AG04449 (cell line): ENCODE measurements at regions not wholly inside any gene's neighbourhood (a gene's known extent, or its start where the extent isn't known, plus 50 kb on each side); places are given as distances from the start of the nearest gene placed in this dataset.

Source experiments
- CTCF ChIA-PET: fragments of 350-600 bp; formaldehyde crosslinking; extraction: SDS; loops from one replicate; lab custom pipeline; 2021; ENCODE audit warnings: antibody characterized with exemption; lab: Yijun Ruan, JAX
- POLR2A ChIA-PET: fragments of 400-600, 350-600 bp; formaldehyde crosslinking; extraction: SDS; loops from one replicate; lab custom pipeline; 2020; ENCODE audit warnings: antibody characterized with exemption, inconsistent platforms; lab: Yijun Ruan, JAX
- DNase-seq: peaks from one replicate; pipeline ENCODE4 v3.0.0-alpha.2; 2010; ENCODE audit warnings: low read depth, low spot score
- H3K4me3 ChIP-seq: 2 replicates; pipeline ENCODE4 v1.5.1; 2011; ENCODE audit warnings: low read depth, mild to moderate bottlenecking, control low read depth, low read length
- TF ChIP-seq, protein P1 (sequence below): IDR thresholded peaks from one replicate; pipeline ENCODE4 v1.5.1; 2011; ENCODE audit warnings: mild to moderate bottlenecking, moderate library complexity, low read length, control low read depth, inconsistent platforms; ENCODE audit not compliant: insufficient read depth; ENCODE audit errors: missing control alignments

DNA sequence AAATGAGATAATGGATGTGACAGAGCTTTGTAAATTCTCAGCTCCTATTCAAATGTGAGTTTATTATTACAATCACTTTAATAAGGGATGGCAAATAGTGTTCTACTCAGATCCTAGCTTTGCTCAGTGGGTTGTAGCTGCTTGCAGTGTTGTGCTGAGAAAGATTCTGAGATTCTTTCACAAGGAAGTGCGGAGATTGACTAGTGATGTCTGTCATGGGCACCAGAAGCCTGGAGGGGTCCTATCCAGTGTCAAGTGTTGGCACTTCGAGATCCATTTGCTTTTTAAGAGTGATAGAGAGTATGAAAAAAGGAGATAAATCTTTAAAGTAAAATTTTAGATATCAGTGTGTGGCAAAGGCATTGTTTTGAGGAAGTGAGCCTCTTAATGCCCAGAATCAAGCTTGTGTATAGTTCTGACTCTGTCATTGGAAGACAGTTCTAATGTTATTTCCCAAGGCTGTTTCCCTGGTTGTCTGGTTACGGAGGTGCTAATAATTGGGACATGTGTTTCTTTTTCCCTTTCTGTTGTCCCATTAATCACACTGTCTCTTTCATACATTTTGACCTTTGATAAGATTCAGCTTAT is 181.7 kb upstream of the SPRED2 start:
- no peak for DNase-seq
- ChIA-PET CTCF (no interaction called here), POLR2A (no interaction called here)
- H3K4me3 ChIP-seq: no peak overlapping the region
- TF ChIP-seq, protein P1, sequence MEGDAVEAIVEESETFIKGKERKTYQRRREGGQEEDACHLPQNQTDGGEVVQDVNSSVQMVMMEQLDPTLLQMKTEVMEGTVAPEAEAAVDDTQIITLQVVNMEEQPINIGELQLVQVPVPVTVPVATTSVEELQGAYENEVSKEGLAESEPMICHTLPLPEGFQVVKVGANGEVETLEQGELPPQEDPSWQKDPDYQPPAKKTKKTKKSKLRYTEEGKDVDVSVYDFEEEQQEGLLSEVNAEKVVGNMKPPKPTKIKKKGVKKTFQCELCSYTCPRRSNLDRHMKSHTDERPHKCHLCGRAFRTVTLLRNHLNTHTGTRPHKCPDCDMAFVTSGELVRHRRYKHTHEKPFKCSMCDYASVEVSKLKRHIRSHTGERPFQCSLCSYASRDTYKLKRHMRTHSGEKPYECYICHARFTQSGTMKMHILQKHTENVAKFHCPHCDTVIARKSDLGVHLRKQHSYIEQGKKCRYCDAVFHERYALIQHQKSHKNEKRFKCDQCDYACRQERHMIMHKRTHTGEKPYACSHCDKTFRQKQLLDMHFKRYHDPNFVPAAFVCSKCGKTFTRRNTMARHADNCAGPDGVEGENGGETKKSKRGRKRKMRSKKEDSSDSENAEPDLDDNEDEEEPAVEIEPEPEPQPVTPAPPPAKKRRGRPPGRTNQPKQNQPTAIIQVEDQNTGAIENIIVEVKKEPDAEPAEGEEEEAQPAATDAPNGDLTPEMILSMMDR: no peak

DNA sequence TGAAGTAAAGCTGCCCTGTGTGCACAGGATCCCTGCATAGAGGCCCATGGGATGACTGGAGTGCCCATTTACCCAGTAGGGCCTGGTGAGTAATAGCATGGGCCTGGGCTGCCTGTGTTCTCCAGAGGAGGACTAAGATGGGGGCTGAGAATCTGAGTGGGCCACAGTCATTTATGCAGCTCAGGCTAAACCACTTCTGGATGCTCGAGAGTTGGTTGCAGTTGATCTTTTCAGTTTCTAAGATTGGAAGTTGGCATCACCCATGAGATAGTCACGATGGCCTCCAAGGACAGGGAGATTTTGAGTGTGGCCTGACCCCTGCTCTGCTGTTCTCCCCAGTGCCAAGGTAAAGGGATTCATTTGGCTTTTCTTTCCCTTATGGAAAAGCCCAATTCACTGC is 179.1 kb upstream of the SPRED2 start:
- TF ChIP-seq, protein P1: no peak
- no peak for DNase-seq
- ChIA-PET POLR2A (no interaction called here), CTCF (interaction anchor here (0.5 to 1.2 kb wide), 2 partner anchors 9 to 19 kb away, joined by 3 read pairs; no protein-coding TSS in a partner anchor)
- no peak overlapping the region for H3K4me3 ChIP-seq

DNA sequence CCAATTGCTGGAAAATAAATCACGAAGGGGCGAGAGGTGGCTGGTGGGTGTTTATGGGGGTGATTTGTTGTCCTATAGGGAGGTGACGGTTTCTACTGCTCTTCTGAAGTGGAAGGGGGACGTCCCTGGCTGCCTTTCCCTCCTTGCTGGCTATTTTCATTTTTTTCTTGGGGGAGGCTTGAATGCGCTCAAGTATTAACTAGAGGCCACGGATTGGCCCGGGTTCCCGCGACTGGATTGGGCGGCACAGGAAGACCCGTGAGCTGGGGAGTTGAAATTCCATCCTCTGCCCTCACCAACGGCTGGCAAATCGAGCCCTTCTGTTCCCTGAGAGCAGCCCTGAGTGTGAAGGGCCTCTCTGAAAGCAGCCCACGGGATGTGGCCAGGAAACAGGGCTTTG is 176.5 kb upstream of the SPRED2 start:
- TF ChIP-seq, protein P1: no peak
- CTCF ChIA-PET: no interaction called here
- no peak for DNase-seq
- H3K4me3 ChIP-seq: no peak overlapping the region
- POLR2A ChIA-PET: no interaction called here

DNA sequence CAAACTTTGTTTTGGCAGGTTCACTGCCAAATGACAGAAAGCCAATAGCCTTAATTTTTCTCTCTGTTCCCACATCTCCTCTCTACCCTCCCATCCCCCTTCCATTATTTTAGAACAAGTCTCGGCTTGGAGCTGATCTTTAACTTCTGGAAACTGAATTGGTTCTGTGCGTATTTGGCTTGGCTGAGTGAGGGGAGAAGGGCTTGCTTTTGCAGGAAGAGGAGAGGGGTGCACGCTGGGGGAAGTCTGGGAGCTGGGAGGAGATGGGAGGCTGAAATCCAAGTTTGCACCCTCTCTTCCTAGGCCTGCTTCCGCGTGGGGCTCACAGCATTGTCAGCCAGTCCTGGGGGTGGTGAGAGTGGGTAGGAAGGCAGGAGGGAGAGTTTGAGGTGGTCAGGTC is 176.1 kb upstream of the SPRED2 start:
- POLR2A ChIA-PET: no interaction called here
- TF ChIP-seq, protein P1: no peak
- H3K4me3 ChIP-seq: no peak overlapping the region
- CTCF ChIA-PET: no interaction called here
- no peak for DNase-seq

DNA sequence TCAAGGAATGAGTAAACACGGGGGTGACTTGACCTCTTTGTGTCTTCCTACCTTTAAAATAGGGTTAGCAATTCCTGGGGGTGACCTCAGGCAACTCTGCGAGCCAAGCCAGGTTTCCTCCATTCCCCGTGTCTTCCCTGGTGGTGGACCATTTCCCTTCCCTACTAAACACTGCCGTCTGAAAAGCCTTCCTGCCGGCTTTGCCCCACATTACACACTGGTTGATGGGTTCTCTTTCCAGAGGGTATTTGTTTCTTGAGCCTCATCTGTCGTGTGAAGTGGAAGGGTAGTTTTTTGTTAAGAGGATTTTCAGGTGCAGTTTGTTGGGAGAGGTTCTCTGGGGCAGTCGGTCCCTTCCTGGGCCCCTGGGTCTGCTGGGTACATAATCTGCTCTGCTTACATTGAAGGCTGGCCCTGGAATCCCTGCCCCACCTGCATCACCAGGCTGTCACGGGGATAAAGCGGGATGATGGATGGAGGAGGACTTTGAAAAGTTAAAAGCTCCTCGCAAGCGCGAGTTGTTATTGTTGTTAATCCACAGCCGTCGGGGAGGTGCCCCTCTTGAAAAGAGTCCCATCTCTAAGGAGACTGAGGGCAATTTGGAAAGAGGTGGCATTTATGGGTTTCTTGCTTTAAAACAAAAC is 175.4 kb upstream of the SPRED2 start:
- CTCF ChIA-PET: no interaction called here
- no peak overlapping the region for H3K4me3 ChIP-seq
- POLR2A ChIA-PET: no interaction called here
- no peak for DNase-seq
- TF ChIP-seq, protein P1: no peak

DNA sequence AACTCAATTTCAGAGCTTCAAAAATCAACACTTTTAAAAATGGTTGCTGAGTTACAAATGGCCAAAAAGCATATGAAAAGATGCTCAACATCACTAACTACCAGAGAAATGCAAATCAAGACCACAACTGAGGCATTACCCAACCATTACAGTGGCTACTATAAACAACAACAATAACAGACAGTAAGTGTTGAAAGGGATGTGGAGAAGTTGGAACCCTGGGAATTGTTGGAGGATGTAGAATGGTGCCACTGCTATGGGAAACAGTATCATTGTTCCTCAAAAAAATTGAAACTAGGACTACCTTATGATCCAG is 173.3 kb upstream of the SPRED2 start:
- H3K4me3 ChIP-seq: no peak overlapping the region
- TF ChIP-seq, protein P1: no peak
- ChIA-PET CTCF (no interaction called here), POLR2A (no interaction called here)
- no peak for DNase-seq
